Endodermal cell (in vitro differentiated cells): ENCODE measurements at regions not wholly inside any gene's neighbourhood (a gene's known extent, or its start where the extent isn't known, plus 50 kb on each side); places are given as distances from the start of the nearest gene placed in this dataset.

Experiments
- DNase-seq: peaks from one replicate; pipeline ENCODE4 v3.0.0-alpha.2; 2017
- H3K27ac ChIP-seq: 2 replicates; pipeline ENCODE4 v1.5.1; 2013; ENCODE audit warnings: mild to moderate bottlenecking, low read depth, low read length, moderate library complexity
- H3K27me3 ChIP-seq: 2 replicates; pipeline ENCODE4 v1.6.1; 2013; ENCODE audit warnings: mild to moderate bottlenecking, low read length, moderate library complexity; ENCODE audit not compliant: insufficient read depth, control insufficient read depth, poor library complexity, severe bottlenecking
- H3K36me3 ChIP-seq: 2 replicates; pipeline ENCODE4 v1.7.0; 2013; ENCODE audit warnings: mild to moderate bottlenecking, low read length, moderate library complexity; ENCODE audit not compliant: control insufficient read depth, insufficient read depth
- H3K4me1 ChIP-seq: one replicate; pipeline ENCODE4 v1.7.0; 2013; ENCODE audit warnings: low read length; ENCODE audit not compliant: control insufficient read depth, insufficient read depth
- H3K4me3 ChIP-seq: 2 replicates; pipeline ENCODE4 v1.5.1; 2013; ENCODE audit warnings: mild to moderate bottlenecking, low read length, moderate library complexity
- H3K9ac ChIP-seq: 2 replicates; pipeline ENCODE4 v1.6.1; 2013; ENCODE audit warnings: mild to moderate bottlenecking, low read length, moderate library complexity; ENCODE audit not compliant: poor library complexity, severe bottlenecking; ENCODE audit errors: extremely low read depth
- H3K9me3 ChIP-seq: 2 replicates; pipeline ENCODE4 v1.6.1; 2013; ENCODE audit warnings: mild to moderate bottlenecking, low read length, moderate library complexity; ENCODE audit not compliant: control insufficient read depth
- H3K27ac Mint-ChIP-seq: 2 replicates; pipeline ENCODE4 v1.8.0; 2020; ENCODE audit warnings: mixed read lengths
- H3K27me3 Mint-ChIP-seq: 2 replicates; pipeline ENCODE4 v1.8.0; 2021; ENCODE audit warnings: mild to moderate bottlenecking, mixed read lengths; ENCODE audit not compliant: insufficient read depth
- H3K36me3 Mint-ChIP-seq: 2 replicates; pipeline ENCODE4 v1.8.0; 2020; ENCODE audit warnings: low read depth, mixed read lengths
- H3K4me1 Mint-ChIP-seq: 2 replicates; pipeline ENCODE4 v1.8.0; 2020; ENCODE audit warnings: mixed read lengths
- H3K4me3 Mint-ChIP-seq: 2 replicates; pipeline ENCODE4 v1.8.0; 2020; ENCODE audit warnings: mild to moderate bottlenecking, moderate library complexity, mixed read lengths
- H3K9me3 Mint-ChIP-seq: 2 replicates; pipeline ENCODE4 v1.8.0; 2020; ENCODE audit warnings: mild to moderate bottlenecking, mixed read lengths
- WGBS, 2 experiments: methylation state at CpG; one replicate each; pipeline versions ENCODE4 v1.1.5 to v1.1.7; 2013; ENCODE audit warnings: missing lambda C conversion rate in 2 of 2, mixed read lengths in 1 of 2; ENCODE audit not compliant: insufficient coverage in 1 of 2, insufficient read length in 1 of 2; 5-methylcytosine and 5-hydroxymethylcytosine counted together
- TF ChIP-seq, protein P1 (sequence below): fragments of 200-600 bp; sonication (generic); conservative IDR thresholded peaks from 2 replicates; pipeline ENCODE4 v1.5.0; 2021; ENCODE audit warnings: antibody characterized with exemption, mild to moderate bottlenecking

DNA sequence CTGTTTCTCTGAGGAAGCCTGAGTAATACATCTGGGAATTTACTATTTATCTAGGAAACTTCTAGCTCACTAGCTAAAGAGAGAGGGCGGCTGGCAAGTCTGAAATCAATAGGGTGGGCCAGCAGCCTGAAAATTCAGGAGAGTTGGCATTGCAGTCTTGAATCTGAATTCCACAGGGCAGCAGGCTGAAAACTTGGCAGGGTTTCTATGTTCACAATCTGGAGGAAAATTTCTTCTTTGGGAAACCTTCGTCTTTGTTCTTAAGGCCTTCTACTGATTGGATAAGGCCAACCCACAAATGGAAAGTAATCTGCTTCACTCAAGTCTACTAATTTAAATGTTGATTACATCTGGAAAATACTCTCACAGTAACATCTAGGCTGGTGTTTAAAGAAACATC, 101.0 kb upstream of the COG2 start:
- Mint-ChIP-seq H3K36me3 (no peaks in the 10 kb centered on the region), H3K27ac (no peak overlapping the region), H3K4me1 (peaks cover 16% of the 10 kb centered on the region), H3K27me3 (no peaks in the 10 kb centered on the region), H3K4me3 (no peak overlapping the region), H3K9me3 (no peaks in the 10 kb centered on the region)
- no peak for DNase-seq
- no peak overlapping the region for H3K4me3 ChIP-seq
- no peaks in the 10 kb centered on the region for H3K27me3 ChIP-seq
- no peaks in the 10 kb centered on the region for H3K36me3 ChIP-seq
- H3K9me3 ChIP-seq, result no peaks in the 10 kb centered on the region
- H3K9ac ChIP-seq, result no peak overlapping the region
- TF ChIP-seq, protein P1, sequence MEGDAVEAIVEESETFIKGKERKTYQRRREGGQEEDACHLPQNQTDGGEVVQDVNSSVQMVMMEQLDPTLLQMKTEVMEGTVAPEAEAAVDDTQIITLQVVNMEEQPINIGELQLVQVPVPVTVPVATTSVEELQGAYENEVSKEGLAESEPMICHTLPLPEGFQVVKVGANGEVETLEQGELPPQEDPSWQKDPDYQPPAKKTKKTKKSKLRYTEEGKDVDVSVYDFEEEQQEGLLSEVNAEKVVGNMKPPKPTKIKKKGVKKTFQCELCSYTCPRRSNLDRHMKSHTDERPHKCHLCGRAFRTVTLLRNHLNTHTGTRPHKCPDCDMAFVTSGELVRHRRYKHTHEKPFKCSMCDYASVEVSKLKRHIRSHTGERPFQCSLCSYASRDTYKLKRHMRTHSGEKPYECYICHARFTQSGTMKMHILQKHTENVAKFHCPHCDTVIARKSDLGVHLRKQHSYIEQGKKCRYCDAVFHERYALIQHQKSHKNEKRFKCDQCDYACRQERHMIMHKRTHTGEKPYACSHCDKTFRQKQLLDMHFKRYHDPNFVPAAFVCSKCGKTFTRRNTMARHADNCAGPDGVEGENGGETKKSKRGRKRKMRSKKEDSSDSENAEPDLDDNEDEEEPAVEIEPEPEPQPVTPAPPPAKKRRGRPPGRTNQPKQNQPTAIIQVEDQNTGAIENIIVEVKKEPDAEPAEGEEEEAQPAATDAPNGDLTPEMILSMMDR, result no peak
- no peak overlapping the region for H3K27ac ChIP-seq
- peaks cover 6% of the 10 kb centered on the region for H3K4me1 ChIP-seq
- WGBS, 2 experiments, result 84 to 100% methylated on average over 2 of the region's 2 CpGs

DNA sequence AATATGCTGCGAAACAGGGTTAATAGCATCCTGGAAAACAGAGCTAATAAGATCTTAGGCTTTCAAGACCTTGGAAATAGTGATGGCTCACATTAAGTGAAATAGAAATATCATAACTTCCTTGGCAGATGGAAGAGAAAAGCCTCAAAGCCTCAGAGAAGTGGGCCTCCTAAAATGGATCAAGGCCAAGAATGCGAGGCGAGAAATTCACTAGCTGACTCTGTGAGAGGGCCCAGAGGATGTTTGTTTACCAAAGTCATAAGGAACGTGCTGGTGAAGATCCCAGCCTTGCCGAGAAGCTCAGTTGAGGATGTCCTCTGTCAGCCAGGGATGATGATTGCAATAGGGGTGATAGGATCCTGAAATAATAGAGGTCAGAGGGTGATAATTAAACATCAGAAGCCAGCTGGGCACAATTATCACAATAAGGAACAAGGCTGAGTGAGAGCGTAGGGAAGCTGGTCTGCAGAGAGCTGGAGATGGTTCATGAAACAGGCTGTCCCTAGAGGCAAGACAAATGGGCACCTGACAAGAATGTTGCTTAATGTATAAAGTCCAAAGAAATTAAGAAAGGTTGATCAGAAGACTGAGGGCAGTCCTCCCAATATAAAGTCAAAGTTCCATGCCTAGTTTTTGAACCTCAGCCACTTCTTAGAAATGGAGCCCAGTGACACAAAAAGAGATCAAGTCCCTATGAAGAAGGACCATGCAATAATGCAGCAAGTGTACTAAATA, 101.7 kb upstream of the COG2 start:
- no peaks in the 10 kb centered on the region for H3K36me3 Mint-ChIP-seq
- peaks cover 6% of the 10 kb centered on the region for H3K4me1 ChIP-seq
- H3K27me3 Mint-ChIP-seq, result no peaks in the 10 kb centered on the region
- no peaks in the 10 kb centered on the region for H3K9me3 Mint-ChIP-seq
- 88 to 94% methylated on average over 6 of the region's 6 CpGs for WGBS, 2 experiments
- H3K4me1 Mint-ChIP-seq, result peaks cover 16% of the 10 kb centered on the region
- no peaks in the 10 kb centered on the region for H3K9me3 ChIP-seq
- no peak overlapping the region for H3K27ac ChIP-seq
- no peak overlapping the region for H3K9ac ChIP-seq
- no peak overlapping the region for H3K4me3 ChIP-seq
- DNase-seq, result no peak
- TF ChIP-seq, protein P1, result no peak
- H3K36me3 ChIP-seq, result no peaks in the 10 kb centered on the region
- no peak overlapping the region for H3K27ac Mint-ChIP-seq
- H3K4me3 Mint-ChIP-seq, result no peak overlapping the region
- H3K27me3 ChIP-seq, result no peaks in the 10 kb centered on the region

DNA sequence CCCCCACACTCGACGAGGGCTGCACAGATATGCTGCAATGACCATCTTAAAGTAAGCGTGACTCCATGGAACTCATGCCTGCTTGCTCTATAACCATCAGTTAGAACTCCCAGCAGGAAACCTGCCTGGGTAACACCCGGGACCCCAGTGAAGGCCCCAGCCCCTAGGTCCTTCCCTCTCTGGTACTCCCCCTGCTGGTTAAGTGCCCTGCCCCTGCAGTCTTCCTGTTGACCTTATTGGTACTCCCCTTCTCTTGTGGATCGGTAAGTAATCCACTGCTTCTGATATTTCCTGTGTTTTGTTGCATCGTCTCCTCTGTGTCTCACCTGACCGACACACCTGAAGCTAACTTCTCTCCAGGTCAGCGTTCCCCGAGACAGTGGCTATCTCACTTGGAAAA, 104.8 kb upstream of the COG2 start:
- no peaks in the 10 kb centered on the region for H3K36me3 ChIP-seq

More for the DNA sequence above, 104.8 kb upstream of the COG2 start:
- H3K27ac Mint-ChIP-seq, result no peak overlapping the region
- peak; percentile 85 for DNase-seq
- WGBS, 2 experiments, result 88 to 91% methylated on average over 8 to 9 of the region's 9 CpGs
- no peaks in the 10 kb centered on the region for H3K27me3 ChIP-seq
- peaks cover 6% of the 10 kb centered on the region for H3K4me1 ChIP-seq
- H3K4me3 Mint-ChIP-seq, result no peak overlapping the region
- TF ChIP-seq, protein P1, result peak; percentile 79
- peaks cover 11% of the 10 kb centered on the region for H3K9me3 Mint-ChIP-seq
- H3K27ac ChIP-seq, result no peak overlapping the region
- no peaks in the 10 kb centered on the region for H3K36me3 Mint-ChIP-seq
- no peaks in the 10 kb centered on the region for H3K27me3 Mint-ChIP-seq
- peaks cover 17% of the 10 kb centered on the region for H3K9me3 ChIP-seq
- no peak overlapping the region for H3K4me3 ChIP-seq
- H3K4me1 Mint-ChIP-seq, result peaks cover 16% of the 10 kb centered on the region
- no peak overlapping the region for H3K9ac ChIP-seq
